HG03469 (cell line): ENCODE measurements at regions not wholly inside any gene's neighbourhood (a gene's known extent, or its start where the extent isn't known, plus 50 kb on each side); places are given as distances from the start of the nearest gene placed in this dataset.

Experiments used
- ATAC-seq: cut with Tn5 transposase; IDR thresholded peaks from one replicate; pipeline ENCODE4 v1.9.1; 2021; ENCODE audit warnings: mild to moderate bottlenecking, moderate library complexity, moderate number of reproducible peaks; ENCODE audit not compliant: unreplicated experiment

DNA sequence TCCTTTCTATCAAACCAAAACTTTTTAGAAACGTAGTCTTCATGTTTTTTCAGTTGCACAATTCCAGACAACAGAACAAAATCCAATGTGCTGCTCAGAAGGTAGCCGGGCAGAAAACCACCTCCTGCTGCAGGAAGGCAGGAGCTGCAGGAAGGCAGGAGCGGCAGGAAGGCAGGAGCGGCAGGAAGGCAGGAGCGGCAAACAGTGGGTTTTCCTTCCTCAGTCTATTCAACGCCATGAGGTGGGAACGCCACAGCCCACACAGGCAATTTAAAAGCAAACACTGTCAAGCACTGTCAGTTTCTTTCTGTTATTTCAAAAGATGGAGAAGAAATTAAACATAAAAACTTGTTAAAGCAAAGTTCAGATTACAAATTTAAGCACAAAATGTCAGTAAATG lies 601.2 kb upstream of the SALL3 start:
- ATAC-seq: no peak

DNA sequence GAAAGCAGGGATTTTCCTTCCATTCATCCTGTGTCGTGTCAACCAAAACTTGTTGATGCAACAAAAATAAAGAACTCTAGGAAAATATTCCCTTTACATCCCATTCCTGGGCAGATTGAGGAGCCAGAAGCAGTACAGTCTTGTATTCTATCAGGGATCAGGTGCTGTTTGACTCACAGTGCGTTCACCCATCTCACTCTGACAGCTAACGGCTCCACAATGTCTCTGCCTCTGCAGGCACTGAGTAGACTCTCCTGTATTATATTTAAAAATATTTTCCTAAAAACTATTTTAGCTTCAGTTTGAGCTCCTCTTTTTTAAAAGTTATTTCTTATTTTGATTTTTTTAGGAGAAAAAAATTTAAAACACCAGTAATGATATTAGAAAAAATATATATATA lies 600.6 kb upstream of the SALL3 start:
- ATAC-seq: no peak

DNA sequence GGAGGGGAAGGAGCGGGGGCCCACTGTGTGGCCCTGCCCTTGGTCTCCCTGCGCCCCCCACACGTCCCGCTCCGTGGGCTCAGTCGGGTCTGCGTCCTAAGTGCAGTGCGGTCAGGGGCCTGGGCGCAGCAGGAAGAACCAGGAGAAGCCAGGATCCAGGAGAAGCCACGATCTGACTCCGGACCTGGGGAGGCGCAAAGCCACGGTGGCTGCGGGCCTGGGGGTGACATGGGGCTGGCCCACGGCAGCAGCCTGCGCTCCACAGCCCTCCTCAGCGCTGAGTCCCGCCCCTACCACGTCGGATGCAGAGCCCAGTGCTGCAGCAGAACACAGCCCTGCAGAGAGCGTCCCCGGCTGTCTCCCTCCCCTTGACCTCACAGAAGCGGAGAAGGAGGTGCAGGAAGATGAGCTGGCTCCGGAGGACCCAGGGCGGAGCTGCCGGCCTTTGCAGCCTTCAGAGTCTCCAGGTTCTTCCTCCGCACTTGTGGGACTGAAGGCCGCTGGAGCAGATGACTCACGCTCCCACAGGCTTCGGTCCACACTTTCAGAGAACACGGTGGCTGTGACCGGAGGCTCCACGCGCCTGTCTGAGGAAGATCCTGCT lies 589.2 kb upstream of the SALL3 start:
- ATAC-seq: no peak

GRCh38 chr18:78390952-78391348 lies 588.7 kb upstream of the SALL3 start:
- ATAC-seq: no peak

DNA sequence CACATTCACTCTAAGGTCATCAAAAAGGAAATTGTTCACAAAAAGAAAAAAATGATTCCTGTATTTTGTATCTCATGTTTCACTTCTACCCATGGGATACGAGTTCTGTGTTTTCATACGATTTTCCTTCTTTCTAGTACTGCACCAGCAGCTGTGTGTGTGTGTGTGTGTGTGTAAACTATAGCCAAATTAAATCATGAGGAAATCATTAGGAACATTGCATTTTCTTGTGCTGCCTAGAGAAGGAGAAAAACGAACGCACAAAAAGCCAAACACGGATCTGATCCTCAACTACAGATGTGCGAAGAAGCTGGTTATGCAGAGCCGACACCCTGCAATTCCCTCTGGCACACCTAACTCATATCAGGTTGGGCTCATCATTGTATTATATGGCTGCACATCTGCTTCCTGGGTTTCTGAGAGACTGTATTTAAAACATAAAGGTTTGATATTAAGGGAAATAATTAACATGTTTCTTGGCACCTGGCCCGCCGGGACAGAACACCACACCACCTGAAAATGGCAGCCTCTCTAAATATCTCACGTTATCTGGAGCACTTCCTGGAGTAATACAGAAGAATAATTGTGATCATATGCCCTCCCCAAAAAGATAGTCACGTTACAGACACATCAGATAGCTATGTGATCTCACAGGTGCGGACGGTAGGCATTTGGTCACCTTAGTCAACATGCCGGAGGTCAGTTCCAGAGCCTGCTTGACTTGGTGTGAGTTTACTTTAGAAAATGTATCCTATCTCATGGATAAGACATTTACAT lies 586.3 kb upstream of the SALL3 start:
- no peak for ATAC-seq

- ATAC-seq: no peak
Measured at GRCh38 chr18:78396077-78396476, 583.5 kb upstream of the SALL3 start.

GRCh38 chr18:78396756-78397155 lies 582.9 kb upstream of the SALL3 start:
- no peak for ATAC-seq

- ATAC-seq: no peak
Measured at GRCh38 chr18:78399992-78400503, 579.6 kb upstream of the SALL3 start.

- ATAC-seq: no peak
Measured at GRCh38 chr18:78402440-78402839, 577.2 kb upstream of the SALL3 start.

GRCh38 chr18:78402966-78403365 lies 576.7 kb upstream of the SALL3 start:
- ATAC-seq: no peak

- no peak for ATAC-seq
Measured at GRCh38 chr18:78403371-78403770, 576.2 kb upstream of the SALL3 start.

GRCh38 chr18:78405763-78406162 lies 573.9 kb upstream of the SALL3 start:
- no peak for ATAC-seq

DNA sequence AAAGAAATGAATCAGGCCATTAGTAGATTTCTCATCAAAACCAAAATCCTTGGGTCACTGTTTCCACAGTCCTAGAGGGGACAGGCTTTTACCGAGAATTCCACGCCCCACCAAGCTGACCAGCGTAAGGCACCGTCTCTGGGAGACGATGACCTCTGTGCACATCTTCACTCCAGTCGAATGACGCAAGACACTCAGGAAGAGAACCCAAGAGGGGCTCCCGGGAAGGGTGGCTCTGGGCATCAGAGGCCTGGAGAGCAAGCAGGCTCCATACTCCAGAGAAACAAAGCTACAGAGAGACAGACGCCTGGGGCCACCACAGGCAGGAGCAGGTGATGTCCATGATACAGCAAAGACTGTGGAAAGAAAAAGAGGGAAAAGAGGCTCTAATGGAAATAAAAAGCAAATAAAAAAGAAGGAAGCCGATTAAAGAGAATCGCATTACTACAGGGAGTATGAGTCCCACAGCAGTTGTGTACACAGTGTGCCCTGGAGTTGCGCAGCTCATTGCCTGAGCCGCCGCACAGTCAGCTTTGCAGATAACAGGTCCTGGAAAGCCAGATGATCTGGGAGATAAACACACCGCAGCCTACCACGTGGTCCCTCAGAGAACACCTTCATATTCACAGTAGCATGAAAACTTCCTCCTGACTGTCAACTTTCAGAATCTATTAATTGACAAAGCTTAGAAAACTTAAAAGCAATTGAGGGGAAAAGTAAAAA lies 572.7 kb upstream of the SALL3 start:
- ATAC-seq: no peak

DNA sequence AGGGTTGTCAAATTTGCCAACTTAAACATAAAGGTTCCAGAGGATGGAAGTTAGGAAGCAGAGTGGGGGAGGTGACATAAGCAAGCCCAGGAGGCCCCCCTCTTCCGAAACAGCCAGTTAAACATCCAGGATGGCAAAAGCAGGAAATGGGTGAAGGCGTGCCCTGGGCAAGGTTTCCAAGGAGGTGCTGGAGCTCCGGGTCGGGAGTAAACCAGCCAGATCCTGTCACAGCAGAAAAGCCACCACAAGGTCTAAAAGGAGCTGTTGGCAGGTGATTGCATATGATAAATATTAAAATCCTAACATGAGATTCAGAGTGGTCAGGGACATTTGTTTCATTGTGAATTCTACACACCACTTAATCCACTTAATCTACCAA lies 572.2 kb upstream of the SALL3 start:
- no peak for ATAC-seq

- ATAC-seq: no peak
Measured at GRCh38 chr18:78408623-78409022, 571.0 kb upstream of the SALL3 start.

DNA sequence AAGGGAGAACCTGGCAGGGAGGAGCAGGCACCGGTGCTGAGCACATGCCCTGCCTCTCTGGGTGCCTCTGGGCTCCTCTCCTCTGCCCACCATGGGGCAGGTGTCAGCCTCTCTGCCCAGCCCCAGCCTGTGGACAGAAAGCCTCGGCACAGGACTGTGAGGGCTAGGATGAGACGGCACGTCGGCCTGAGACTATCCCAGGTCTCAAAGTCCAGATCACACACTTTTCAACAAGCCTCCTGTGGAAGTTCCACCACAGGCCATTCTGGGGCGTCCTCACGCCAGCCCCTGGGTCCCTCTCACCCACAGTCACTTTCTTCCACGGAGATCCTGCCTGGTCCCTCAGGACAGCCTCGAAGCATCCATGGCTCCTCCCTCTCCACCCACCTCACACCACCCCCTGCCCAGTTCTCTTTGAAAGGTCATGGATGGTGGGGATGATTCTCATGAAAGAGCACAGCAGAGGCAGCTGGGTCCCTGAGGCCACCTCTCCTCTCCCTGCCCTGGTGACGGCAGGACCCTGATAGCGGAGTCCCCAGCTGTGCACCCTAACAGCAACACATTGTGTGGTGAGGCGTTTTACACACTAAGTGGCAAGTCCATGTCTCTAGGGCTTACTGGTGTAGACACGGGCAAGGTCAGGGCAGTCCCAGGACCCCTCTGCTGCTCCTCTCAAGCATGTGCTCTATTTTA lies 569.4 kb upstream of the SALL3 start:
- ATAC-seq: no peak

DNA sequence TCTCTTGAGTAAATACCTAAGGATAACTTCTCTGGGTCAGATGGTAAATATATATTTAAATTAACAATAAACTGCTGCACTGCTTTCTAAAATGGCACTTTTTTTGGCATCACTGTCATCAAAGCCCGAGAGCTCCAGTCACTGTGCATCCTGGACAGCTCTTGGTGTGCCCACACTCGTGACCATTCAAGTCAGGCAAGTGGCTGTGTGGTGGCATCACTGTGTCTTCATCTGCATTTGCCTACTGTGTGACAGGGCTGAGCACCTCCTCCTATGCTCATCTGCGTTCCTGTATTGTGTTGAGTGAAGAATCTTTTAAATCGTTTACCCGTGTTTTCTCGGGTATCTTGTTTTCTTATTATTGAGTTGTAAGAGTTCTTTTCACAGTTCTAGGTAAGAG lies 568.1 kb upstream of the SALL3 start:
- no peak for ATAC-seq

DNA sequence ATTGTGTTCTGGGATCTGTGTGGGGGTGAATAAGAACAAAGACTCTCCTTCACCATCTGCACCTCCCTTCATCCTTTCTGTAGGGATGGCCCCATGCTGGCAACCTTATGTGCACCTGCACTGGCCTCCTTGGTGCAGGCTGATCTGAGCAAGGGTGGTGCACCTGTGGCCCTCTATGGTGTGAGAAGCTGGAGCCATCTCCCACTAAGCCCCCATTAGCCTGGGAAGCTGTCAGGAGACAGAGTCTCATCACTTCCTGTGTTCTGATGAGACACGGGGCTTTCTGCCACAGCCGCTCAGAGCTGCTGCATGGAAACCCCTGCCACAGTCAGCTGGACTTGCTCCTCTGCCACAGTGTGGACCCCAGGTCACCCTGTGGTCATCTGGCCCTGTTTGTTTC lies 565.3 kb upstream of the SALL3 start:
- no peak for ATAC-seq

DNA sequence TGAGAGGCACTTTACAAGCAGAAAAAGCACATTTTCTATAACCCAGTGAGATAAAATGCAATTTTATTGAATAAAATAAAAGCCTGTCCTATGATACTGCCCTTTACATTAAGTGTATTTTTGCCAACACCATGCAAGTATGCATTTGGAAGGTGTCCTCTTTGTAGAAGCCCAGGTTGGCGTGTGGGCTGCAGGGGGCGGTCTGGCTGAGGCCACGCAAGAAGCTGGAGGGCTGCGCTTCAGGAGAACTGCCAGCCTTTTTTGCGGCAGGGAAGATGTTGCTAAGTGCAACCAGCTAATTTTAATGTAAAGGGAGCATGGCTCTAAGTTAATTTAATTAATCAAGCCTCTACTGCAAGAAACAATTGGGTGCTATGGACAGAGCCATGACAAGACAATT lies 562.8 kb upstream of the SALL3 start:
- ATAC-seq: no peak

- ATAC-seq: no peak
Measured at GRCh38 chr18:78418379-78418778, 561.2 kb upstream of the SALL3 start.

DNA sequence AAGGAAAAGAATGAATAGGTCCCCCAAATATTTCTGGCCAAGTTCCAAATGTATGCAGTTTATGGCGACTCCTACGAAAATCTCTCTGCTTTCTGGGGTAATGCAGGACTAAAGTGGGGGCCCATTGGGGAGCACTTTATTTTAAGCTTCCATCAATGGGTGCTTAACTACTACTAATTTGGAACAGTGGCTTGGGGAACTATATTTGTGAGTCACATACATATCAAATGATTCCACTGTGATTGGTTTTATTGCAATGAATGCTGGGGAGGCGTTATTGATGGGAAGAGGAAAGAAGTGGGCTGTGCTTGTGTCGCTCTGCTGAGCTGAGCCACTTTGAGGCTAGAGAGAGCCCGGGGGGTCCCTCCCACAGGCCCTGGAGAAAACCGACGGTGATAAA lies 560.4 kb upstream of the SALL3 start:
- no peak for ATAC-seq
